HCT116 (cell line): ENCODE measurements at regions not wholly inside any gene's neighbourhood (a gene's known extent, or its start where the extent isn't known, plus 50 kb on each side); places are given as distances from the start of the nearest gene placed in this dataset.

Experiments
- CTCF ChIP-seq, 3 experiments: fragments of 200-600 bp in 1 of 3; sonication (generic) in 1 of 3; IDR thresholded peaks in 2 of 3; conservative IDR thresholded peaks in 1 of 3; 2 replicates each; pipeline ENCODE4 v1.5.1; 2012 to 2017; ENCODE audit warnings: low read depth in 2 of 3, low read length in 2 of 3, antibody characterized with exemption in 1 of 3, borderline replicate concordance in 1 of 3, control low read depth in 1 of 3, mild to moderate bottlenecking in 1 of 3, mixed read lengths in 1 of 3, mixed run types in 1 of 3, moderate library complexity in 1 of 3; ENCODE audit not compliant: insufficient read depth in 1 of 3
- POLR2AphosphoS5 ChIP-seq: IDR thresholded peaks from 2 replicates; pipeline ENCODE4 v1.6.1; 2011; ENCODE audit warnings: mild to moderate bottlenecking, low read depth, low read length, moderate library complexity
- RAD21 ChIP-seq: IDR thresholded peaks from 2 replicates; pipeline ENCODE4 v1.6.1; 2012; ENCODE audit warnings: low read depth, mild to moderate bottlenecking
- TCF7L2 ChIP-seq: IDR thresholded peaks from 2 replicates; pipeline ENCODE4 v1.7.0; 2011; ENCODE audit warnings: borderline replicate concordance, inconsistent platforms; ENCODE audit not compliant: insufficient read depth, insufficient read length; ENCODE audit errors: extremely low read depth

GRCh38 chr17:51559778-51560177 lies 299.4 kb downstream of the UTP18 start:
- no peak for TF ChIP-seq TCF7L2
- no peak for TF ChIP-seq CTCF (IDR thresholded peaks at IDR 0.05 in 2 of 3, conservative IDR thresholded peaks at IDR 0.05 in 1 of 3; ENCODE audit: borderline replicate concordance in 1 of 3, insufficient read depth in 1 of 3, low read depth in 2 of 3, low read length in 2 of 3)
- no peak for TF ChIP-seq POLR2AphosphoS5
- no peak for TF ChIP-seq RAD21
